IMR-90 (cell line): ENCODE measurements at regions not wholly inside any gene's neighbourhood (a gene's known extent, or its start where the extent isn't known, plus 50 kb on each side); places are given as distances from the start of the nearest gene placed in this dataset.

Source experiments
- ATAC-seq: fragments of 200-7000 bp; cut with Tn5 transposase; 2 replicates; pipeline ENCODE4 v1.9.1; 2020; ENCODE audit warnings: low read depth, mild to moderate bottlenecking, moderate library complexity
- BruUV-seq: library from RNA; stranded (reverse); fragments of 400-500 nt; replicated peaks from 2 replicates; lab custom pipeline; 2021; lab: Mats Ljungman, UMichigan
- CTCF ChIA-PET: fragments of 300-600 bp; formaldehyde crosslinking; extraction: SDS; loops from one replicate; lab custom pipeline; 2021; ENCODE audit warnings: antibody characterized with exemption; lab: Yijun Ruan, JAX
- POLR2A ChIA-PET: fragments of 300-600 bp; sonication (Branson Sonifier 250); formaldehyde crosslinking; loops from one replicate; lab custom pipeline; 2022; ENCODE audit warnings: antibody characterized with exemption; ENCODE audit not compliant: unreplicated experiment; lab: Charles Lee
- DNase-seq: peaks from one replicate; pipeline ENCODE4 v3.0.0; 2013
- H2AFZ ChIP-seq: replicated peaks from 2 replicates; pipeline ENCODE3; 2013; ENCODE audit warnings: low read length, mild to moderate bottlenecking; ENCODE audit not compliant: poor library complexity
- H2AK5ac ChIP-seq: 2 replicates; pipeline ENCODE4 v1.6.1; 2013; ENCODE audit warnings: low read depth, low read length, inconsistent platforms
- H2AK9ac ChIP-seq: replicated peaks from 2 replicates; pipeline ENCODE3; 2013; ENCODE audit warnings: mild to moderate bottlenecking, low read depth, low read length, moderate library complexity; ENCODE audit not compliant: poor library complexity
- H2BK120ac ChIP-seq: 2 replicates; pipeline ENCODE4 v1.6.1; 2013; ENCODE audit warnings: low read depth, low read length, inconsistent platforms
- H2BK15ac ChIP-seq: 3 replicates; pipeline ENCODE4 v1.6.1; 2013; ENCODE audit warnings: low read depth, low read length, inconsistent platforms
- H2BK20ac ChIP-seq: 2 replicates; pipeline ENCODE4 v1.6.1; 2013; ENCODE audit warnings: low read depth, mild to moderate bottlenecking, inconsistent platforms, low read length, moderate library complexity
- H2BK5ac ChIP-seq: 2 replicates; pipeline ENCODE4 v1.6.1; 2013; ENCODE audit warnings: mild to moderate bottlenecking, low read depth, low read length, inconsistent platforms; ENCODE audit not compliant: poor library complexity, severe bottlenecking
- H3K14ac ChIP-seq: replicated peaks from 2 replicates; pipeline ENCODE4 v1.6.1; 2013; ENCODE audit warnings: low read depth, low read length, inconsistent platforms
- H3K18ac ChIP-seq: 2 replicates; pipeline ENCODE4 v1.6.1; 2013; ENCODE audit warnings: low read depth, low read length, control low read depth
- H3K23ac ChIP-seq: 2 replicates; pipeline ENCODE4 v1.6.1; 2013; ENCODE audit warnings: low read depth, low read length, inconsistent platforms
- H3K27ac ChIP-seq: 2 replicates; pipeline ENCODE4 v1.5.1; 2013; ENCODE audit warnings: mild to moderate bottlenecking, control low read depth, low read length; ENCODE audit not compliant: insufficient read depth
- H3K27me3 ChIP-seq: 2 replicates; pipeline ENCODE4 v1.6.1; 2013; ENCODE audit warnings: low read length; ENCODE audit not compliant: control insufficient read depth, insufficient read depth
- H3K36me3 ChIP-seq: 2 replicates; pipeline ENCODE4 v1.6.1; 2013; ENCODE audit warnings: low read length, mixed read lengths; ENCODE audit not compliant: control insufficient read depth, insufficient read depth
- H3K4ac ChIP-seq: 2 replicates; pipeline ENCODE4 v1.6.1; 2013; ENCODE audit warnings: low read depth, low read length, inconsistent platforms
- H3K4me1 ChIP-seq: 2 replicates; pipeline ENCODE4 v1.6.1; 2013; ENCODE audit warnings: low read length, mixed read lengths; ENCODE audit not compliant: control insufficient read depth, insufficient read depth
- H3K4me2 ChIP-seq: 2 replicates; pipeline ENCODE4 v1.6.1; 2013; ENCODE audit warnings: low read depth, mild to moderate bottlenecking, control low read depth, low read length, moderate library complexity
- H3K4me3 ChIP-seq: 2 replicates; pipeline ENCODE4 v1.5.1; 2013; ENCODE audit warnings: low read depth, mild to moderate bottlenecking, control low read depth, low read length, moderate library complexity; ENCODE audit not compliant: insufficient read depth
- H3K56ac ChIP-seq: 2 replicates; pipeline ENCODE4 v1.6.1; 2013; ENCODE audit warnings: low read length, inconsistent platforms; ENCODE audit not compliant: insufficient read depth; ENCODE audit errors: extremely low read depth
- H3K79me1 ChIP-seq, 2 experiments: 2 replicates each; pipeline ENCODE4 v1.6.1; 2013; ENCODE audit warnings: low read length in 2 of 2, inconsistent platforms in 1 of 2, low read depth in 1 of 2
- H3K9ac ChIP-seq: 2 replicates; pipeline ENCODE4 v1.6.1; 2013; ENCODE audit warnings: low read depth, low read length, control low read depth
- H3K9me1 ChIP-seq: 2 replicates; pipeline ENCODE4 v1.6.1; 2013; ENCODE audit warnings: low read length, inconsistent platforms; ENCODE audit not compliant: insufficient read depth
- H3K9me3 ChIP-seq: 2 replicates; pipeline ENCODE4 v1.6.1; 2013; ENCODE audit warnings: low read length; ENCODE audit not compliant: control insufficient read depth, insufficient read depth
- H4K20me1 ChIP-seq: 2 replicates; pipeline ENCODE4 v1.6.1; 2013; ENCODE audit warnings: low read length, inconsistent platforms; ENCODE audit not compliant: insufficient read depth
- H4K5ac ChIP-seq: 2 replicates; pipeline ENCODE4 v1.6.1; 2013; ENCODE audit warnings: mild to moderate bottlenecking, low read depth, low read length, control low read depth
- H4K8ac ChIP-seq, 2 experiments: 2 replicates each; pipeline ENCODE4 v1.6.1; 2013; ENCODE audit warnings: low read depth in 2 of 2, low read length in 2 of 2, control low read depth in 1 of 2, inconsistent platforms in 1 of 2
- H4K91ac ChIP-seq: 2 replicates; pipeline ENCODE4 v1.6.1; 2013; ENCODE audit warnings: low read depth, low read length, inconsistent platforms; ENCODE audit not compliant: insufficient read depth
- FOS ChIP-seq: fragments of 150-350 bp; IDR thresholded peaks from 2 replicates; pipeline ENCODE4 v1.6.1; 2016; ENCODE audit warnings: low read depth, low read length
- MAFK ChIP-seq: IDR thresholded peaks from 2 replicates; pipeline ENCODE4 v1.6.1; 2012; ENCODE audit warnings: low read depth, low read length, improper control_type of control experiment
- SMC3 ChIP-seq: fragments of 150-350 bp; IDR thresholded peaks from 2 replicates; pipeline ENCODE4 v1.6.1; 2016; ENCODE audit warnings: low read depth, mild to moderate bottlenecking, antibody characterized with exemption, low read length, moderate library complexity
- WGBS, 2 experiments: methylation state at CpG; one replicate each; pipeline versions ENCODE4 v1.1.5 to v1.1.7; 2013; ENCODE audit warnings: missing lambda C conversion rate in 2 of 2; ENCODE audit not compliant: insufficient read length in 1 of 2; ENCODE audit errors: extremely low coverage in 2 of 2; 5-methylcytosine and 5-hydroxymethylcytosine counted together
- dilution Hi-C: fragments of 300-500 bp; cut with HindIII; formaldehyde crosslinking; loops from one replicate; pipeline ENCODE4 v1.14.3; 2018; ENCODE audit warnings: low sequenced_read_pairs; ENCODE audit not compliant: unreplicated experiment
- in situ Hi-C: fragments of 300-500 bp; cut with MboI; formaldehyde crosslinking; loops from 3 replicates; pipeline ENCODE4 v1.14.3; 2019; ENCODE audit warnings: low sequenced_read_pairs, inconsistent platforms, mixed read lengths
- intact Hi-C: fragments of 100-400 bp; cut with micrococcal nuclease; formaldehyde crosslinking; loops from 2 replicates; pipeline ENCODE4 v1.10.0; 2022
- TF ChIP-seq, protein P1 (sequence below): fragments of 150-350 bp; IDR thresholded peaks from 2 replicates; pipeline ENCODE4 v1.6.1; 2017; ENCODE audit warnings: mild to moderate bottlenecking, antibody characterized with exemption, low read length, low read depth

DNA sequence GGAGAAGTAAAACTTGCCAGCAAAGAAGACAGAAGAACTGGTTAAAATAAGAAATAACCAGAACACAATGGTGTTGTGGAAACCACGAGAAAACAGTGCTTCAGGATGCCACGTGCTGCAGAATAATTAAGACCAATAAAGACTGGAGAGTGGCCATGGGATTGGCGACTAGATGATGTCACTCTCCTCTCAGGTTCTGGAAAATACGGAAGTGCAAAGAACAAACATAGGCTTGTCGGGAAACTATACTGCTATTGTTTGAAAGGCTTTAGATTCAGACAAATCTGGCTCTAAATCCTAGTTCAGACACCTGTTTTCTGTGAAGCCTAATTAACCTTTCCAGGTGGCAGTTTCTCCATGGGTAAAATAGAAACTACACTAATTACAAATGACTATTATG lies 138.4 kb upstream of the STXBP5 start:
- no peak for ATAC-seq
- H3K9me3 ChIP-seq, result peaks cover 5% of the 10 kb centered on the region; the same call in 1 of the 2 replicates
- H3K14ac ChIP-seq, result no peak overlapping the region
- no peak overlapping the region for H2BK5ac ChIP-seq
- no peak overlapping the region for H3K9ac ChIP-seq
- H3K23ac ChIP-seq, result no peak overlapping the region
- ChIA-PET CTCF (no interaction called here), POLR2A (no interaction called here)
- DNase-seq, result no peak
- no peak overlapping the region for H4K5ac ChIP-seq
- peaks cover 6% of the 10 kb centered on the region for H3K4me1 ChIP-seq
- H3K4me3 ChIP-seq, result no peak overlapping the region
- H3K9me1 ChIP-seq, result peaks cover 5% of the 10 kb centered on the region
- dilution Hi-C loops, result no loop called here
- no peaks in the 10 kb centered on the region for H3K79me1 ChIP-seq
- H2AK5ac ChIP-seq, result no peak overlapping the region
- H4K8ac ChIP-seq, result no peak overlapping the region
- H3K27me3 ChIP-seq, result no peaks in the 10 kb centered on the region
- 93% methylated on average over 3 of the region's 5 CpGs; no CpG with 5 or more reads in 1 of the 2 experiments for WGBS, 2 experiments
- BruUV-seq, result no TSS peak
- in situ Hi-C loops, result no loop called here
- no peak overlapping the region for H2AK9ac ChIP-seq
- no peaks in the 10 kb centered on the region for H4K20me1 ChIP-seq
- no peak overlapping the region for H3K27ac ChIP-seq
- H3K56ac ChIP-seq, result no peak overlapping the region
- H3K4me2 ChIP-seq, result no peak overlapping the region
- no peak overlapping the region for H2BK120ac ChIP-seq
- no peak overlapping the region for H2BK15ac ChIP-seq
- no peak overlapping the region; the same call in 1 of the 2 replicates for H2BK20ac ChIP-seq
- no peak overlapping the region for H4K91ac ChIP-seq
- intact Hi-C loops, result no loop called here
- H3K18ac ChIP-seq, result no peak overlapping the region
- TF ChIP-seq MAFK, result no peak
- no peak for TF ChIP-seq SMC3
- TF ChIP-seq, protein P1, sequence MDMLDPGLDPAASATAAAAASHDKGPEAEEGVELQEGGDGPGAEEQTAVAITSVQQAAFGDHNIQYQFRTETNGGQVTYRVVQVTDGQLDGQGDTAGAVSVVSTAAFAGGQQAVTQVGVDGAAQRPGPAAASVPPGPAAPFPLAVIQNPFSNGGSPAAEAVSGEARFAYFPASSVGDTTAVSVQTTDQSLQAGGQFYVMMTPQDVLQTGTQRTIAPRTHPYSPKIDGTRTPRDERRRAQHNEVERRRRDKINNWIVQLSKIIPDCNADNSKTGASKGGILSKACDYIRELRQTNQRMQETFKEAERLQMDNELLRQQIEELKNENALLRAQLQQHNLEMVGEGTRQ, result no peak
- no peak for TF ChIP-seq FOS
- H2AFZ ChIP-seq, result no peak overlapping the region
- no peaks in the 10 kb centered on the region for H3K36me3 ChIP-seq
- H3K4ac ChIP-seq, result no peak overlapping the region
